Transverse colon (tissue), 3 donors: ENCODE measurements at regions not wholly inside any gene's neighbourhood (a gene's known extent, or its start where the extent isn't known, plus 50 kb on each side); places are given as distances from the start of the nearest gene placed in this dataset.

Experiments
- CTCF ChIP-seq, 5 experiments: fragments of 200-600 bp in 3 of 5; fragments of 450-650 bp in 2 of 5; sonication (generic) in 3 of 5; IDR thresholded peaks; 1 replicate in 2 of 5; 2 replicates in 3 of 5; pipeline ENCODE4 v1.5.1; 2016 to 2017; ENCODE audit warnings: antibody characterized with exemption in 5 of 5, inconsistent platforms in 3 of 5, mild to moderate bottlenecking in 2 of 5, moderate library complexity in 1 of 5
- EP300 ChIP-seq: sonication (generic); formaldehyde crosslinking; IDR thresholded peaks from one replicate; pipeline ENCODE4 v1.6.1; 2017; ENCODE audit warnings: antibody characterized with exemption, low read depth
- POLR2A ChIP-seq: fragments of 450-650 bp; IDR thresholded peaks from one replicate; pipeline ENCODE4 v1.6.1; 2016; ENCODE audit warnings: antibody characterized with exemption, mild to moderate bottlenecking, moderate library complexity

- TF ChIP-seq EP300 (no peak), CTCF (IDR thresholded peaks at IDR 0.05) (no peak), POLR2A (no peak)
Measured at GRCh38 chr4:32680946-32681345, 1960.8 kb downstream of the PCDH7 start.
